ENCODE measurements at regions not wholly inside any gene's neighbourhood (a gene's known extent, or its start where the extent isn't known, plus 50 kb on each side); places are given as distances from the start of the nearest gene placed in this dataset.

GRCh38 chr16:6932871-6933385 lies 399.7 kb upstream of the RBFOX1 start:
- DNase-seq (ENCODE audit: low read depth in 2 of 2): no peak

DNA sequence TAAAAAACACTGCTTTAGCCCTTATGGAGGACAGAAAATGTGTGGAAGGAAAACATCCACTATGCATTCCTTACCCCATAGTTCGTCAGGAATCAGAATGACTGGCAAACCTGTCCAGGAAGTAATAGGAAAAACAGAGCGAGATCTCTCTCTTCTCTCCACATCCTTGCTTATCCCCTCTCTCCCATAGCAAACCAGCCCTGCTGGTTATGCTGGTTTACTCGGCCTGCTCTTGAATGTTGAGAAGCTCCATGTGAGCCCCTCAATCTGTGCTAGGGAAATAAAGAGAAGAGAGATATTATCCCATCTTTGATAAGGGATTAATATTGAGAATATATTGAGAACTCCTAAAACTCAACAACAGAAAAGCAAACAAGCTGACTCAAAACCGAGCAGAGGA lies 402.8 kb upstream of the RBFOX1 start:
- no peak for DNase-seq (ENCODE audit: low read depth in 2 of 2)

DNA sequence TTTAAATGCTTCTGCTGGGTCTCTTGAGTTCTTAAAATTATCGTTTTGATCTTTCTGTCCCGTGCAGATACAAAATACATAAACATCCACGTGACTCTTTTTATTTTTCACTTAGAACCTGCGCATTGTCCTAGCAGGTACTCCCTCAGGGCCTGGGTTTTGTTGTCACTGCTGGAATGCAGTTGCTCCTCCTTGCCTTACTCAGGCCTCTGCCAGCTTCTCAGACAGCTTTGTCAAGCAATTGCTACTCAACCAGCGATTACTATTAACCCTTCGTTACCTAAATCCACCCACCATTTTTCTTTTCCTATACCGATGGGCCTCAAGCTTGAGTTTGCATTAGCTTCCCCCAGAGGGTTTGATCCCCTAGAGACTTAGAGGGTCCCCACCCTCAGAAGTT lies 405.9 kb upstream of the RBFOX1 start:
- DNase-seq (ENCODE audit: low read depth in 2 of 2): no peak

- DNase-seq (ENCODE audit: low read depth in 2 of 2): no peak
These were observed 406.3 kb upstream of the RBFOX1 start for GRCh38 chr16:6926341-6926740.

- DNase-seq (ENCODE audit: low read depth in 2 of 2): no peak
These were observed 414.0 kb upstream of the RBFOX1 start for GRCh38 chr16:6918646-6919045.

GRCh38 chr16:6916946-6917345 lies 415.7 kb upstream of the RBFOX1 start:
- DNase-seq (ENCODE audit: low read depth in 2 of 2): no peak

GRCh38 chr16:6913566-6913965 lies 419.1 kb upstream of the RBFOX1 start:
- no peak for DNase-seq (ENCODE audit: low read depth in 2 of 2)

DNA sequence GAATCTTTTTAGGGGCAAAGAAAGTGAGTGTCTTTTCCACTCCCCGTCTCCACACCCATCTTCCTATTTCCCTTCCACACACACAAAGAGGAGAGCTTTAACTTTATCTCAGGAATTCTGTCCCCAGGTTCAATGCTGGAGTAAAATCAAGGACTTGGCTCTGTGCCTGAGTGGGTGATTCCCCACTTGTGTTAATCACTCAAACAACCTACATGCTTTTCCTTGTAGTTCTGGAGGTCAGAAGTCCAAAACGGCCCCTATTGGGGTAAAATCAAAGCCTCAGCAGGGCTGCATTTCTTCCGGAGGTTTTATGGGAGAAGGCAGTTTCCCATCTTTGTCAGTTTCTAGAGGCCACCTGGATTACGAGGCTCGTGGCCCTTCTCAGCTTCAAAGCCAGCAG lies 422.3 kb upstream of the RBFOX1 start:
- DNase-seq (ENCODE audit: low read depth in 2 of 2): no peak

DNA sequence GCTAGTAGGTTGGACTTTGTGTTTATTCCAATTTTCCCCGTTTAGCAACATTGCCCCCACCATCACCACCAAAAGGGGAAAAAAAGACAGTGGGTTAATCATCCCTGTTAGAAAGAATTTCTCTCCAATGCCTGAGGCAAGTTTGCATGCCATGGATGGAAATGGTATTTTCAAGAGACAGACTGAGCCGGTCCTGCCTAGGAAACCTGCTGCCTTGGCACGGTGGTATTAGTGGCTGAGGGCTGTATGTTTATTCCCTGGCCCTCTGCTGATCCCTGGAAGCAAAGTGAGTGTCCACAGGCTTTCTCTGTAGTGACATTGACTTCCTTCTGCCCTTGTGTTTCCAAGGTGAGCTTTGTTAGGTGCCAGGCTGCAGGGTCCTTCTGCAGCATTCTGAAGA lies 427.0 kb upstream of the RBFOX1 start:
- no peak for DNase-seq (ENCODE audit: low read depth in 2 of 2)

DNA sequence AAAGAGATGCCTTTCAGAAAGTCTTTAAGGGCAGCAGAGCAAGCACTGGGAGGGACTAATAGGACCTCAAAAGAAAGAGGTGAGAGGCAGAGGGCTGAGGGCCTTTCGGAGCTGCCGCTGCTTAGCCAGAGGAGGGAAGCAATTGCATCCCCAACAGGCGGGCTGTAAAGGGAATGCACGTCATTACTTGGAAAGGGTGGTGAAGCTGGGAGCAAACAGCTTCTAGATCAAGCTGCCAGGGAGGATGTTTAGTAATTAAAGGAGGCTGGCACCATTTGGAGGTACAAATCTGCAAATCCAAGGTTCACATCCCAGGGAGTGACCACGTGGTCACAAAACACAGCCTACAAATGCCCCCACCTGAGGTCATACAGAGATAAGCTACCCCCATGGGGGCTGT lies 429.0 kb upstream of the RBFOX1 start:
- no peak for DNase-seq (ENCODE audit: low read depth in 2 of 2)

DNA sequence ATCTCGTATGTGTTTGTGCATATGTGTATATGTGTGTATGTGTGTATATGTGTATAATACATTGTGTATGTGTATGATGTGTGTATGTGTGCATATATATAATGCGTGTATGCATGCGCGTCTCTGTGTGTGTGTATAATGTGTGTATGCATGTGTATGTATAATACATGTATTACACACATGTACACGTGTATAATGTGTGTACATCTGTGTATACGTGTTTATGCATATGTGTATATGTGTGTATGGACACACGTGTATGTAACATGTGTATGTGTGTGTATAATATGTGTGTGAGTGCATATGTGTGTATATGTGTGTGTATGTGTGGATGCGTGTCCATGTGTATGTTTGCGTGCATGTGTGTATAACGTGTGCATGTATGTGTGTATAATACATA lies 433.7 kb upstream of the RBFOX1 start:
- DNase-seq (ENCODE audit: low read depth in 2 of 2): no peak

DNA sequence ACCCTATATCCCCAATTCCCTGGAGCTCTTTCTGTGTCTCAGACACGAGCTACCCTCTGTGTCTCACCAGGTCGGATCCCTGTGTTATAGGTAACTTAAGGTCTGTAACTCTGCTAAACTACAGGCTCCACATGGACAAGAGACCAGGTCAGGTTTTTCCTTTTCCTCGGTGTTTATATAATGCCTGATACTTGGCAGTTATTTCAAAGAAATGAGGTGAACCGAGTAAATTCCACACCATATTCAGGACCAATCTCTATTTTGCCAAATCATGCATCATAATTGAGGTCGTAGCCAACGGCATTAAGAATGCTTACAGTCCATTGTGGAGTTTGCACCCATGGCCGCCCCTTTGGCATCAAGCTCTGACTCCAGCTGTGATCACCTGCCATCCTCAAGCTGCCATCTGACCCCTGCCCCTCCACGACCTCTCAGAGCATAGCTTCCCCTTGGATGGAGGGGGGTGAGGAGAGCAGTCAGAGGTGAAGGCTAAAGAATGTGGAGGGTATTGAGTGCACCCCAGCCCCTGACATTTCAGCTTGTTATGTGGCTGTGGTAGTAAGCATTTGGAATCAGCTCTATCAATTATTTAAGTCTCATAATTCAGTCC lies 434.7 kb upstream of the RBFOX1 start:
- DNase-seq (ENCODE audit: low read depth in 2 of 2): no peak

DNA sequence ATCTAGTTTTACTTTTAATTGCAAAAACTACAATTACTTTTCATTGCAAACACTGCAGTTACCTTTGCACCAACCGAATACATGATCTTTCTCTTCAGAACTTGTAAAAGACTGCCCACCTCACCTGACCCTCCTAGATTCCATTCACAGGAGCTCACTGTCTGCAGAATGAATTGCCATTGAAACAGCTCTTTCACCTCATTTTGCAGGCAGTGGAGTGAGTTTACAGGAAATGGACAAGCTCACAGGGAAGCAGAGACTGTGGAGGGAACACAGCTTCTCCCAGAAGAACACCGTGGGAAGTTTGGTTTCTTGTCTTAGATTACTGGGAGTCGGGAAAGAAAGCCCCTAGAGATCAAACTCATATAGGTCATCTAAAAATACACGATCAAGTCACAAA lies 439.7 kb upstream of the RBFOX1 start:
- DNase-seq (ENCODE audit: low read depth in 2 of 2): no peak

DNA sequence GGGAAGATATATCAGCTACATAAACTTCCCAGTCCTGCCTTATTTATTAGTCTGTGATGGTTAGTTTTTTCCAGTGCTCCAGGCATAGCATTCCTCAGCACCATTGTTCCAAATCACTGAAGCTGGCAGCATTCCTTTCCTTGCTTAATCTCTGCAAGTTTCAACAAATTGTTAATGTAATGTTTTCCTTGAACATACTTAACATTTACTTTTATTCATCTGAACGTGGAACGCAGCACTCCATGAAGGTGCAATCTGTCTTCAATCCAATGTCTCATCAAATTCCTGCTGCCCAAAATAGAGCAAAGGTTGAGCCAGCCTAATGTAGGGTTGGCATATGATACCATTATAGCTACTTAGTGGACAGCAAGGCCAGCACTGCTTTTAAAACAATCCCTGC lies 441.1 kb upstream of the RBFOX1 start:
- DNase-seq (ENCODE audit: low read depth in 2 of 2): no peak

GRCh38 chr16:6888531-6888930 lies 444.1 kb upstream of the RBFOX1 start:
- DNase-seq (ENCODE audit: low read depth in 2 of 2): no peak

GRCh38 chr16:6884002-6884401 lies 448.6 kb upstream of the RBFOX1 start:
- no peak for DNase-seq (ENCODE audit: low read depth in 2 of 2)

- no peak for DNase-seq (ENCODE audit: low read depth in 2 of 2)
These were observed 452.4 kb upstream of the RBFOX1 start for GRCh38 chr16:6880263-6880662.

- no peak for DNase-seq (ENCODE audit: low read depth in 2 of 2)
These were observed 468.0 kb upstream of the RBFOX1 start for GRCh38 chr16:6864671-6865070.

GRCh38 chr16:6864244-6864643 lies 468.4 kb upstream of the RBFOX1 start:
- no peak for DNase-seq (ENCODE audit: low read depth in 2 of 2)

- DNase-seq (ENCODE audit: low read depth in 2 of 2): no peak
These were observed 469.5 kb upstream of the RBFOX1 start for GRCh38 chr16:6863135-6863534.

DNA sequence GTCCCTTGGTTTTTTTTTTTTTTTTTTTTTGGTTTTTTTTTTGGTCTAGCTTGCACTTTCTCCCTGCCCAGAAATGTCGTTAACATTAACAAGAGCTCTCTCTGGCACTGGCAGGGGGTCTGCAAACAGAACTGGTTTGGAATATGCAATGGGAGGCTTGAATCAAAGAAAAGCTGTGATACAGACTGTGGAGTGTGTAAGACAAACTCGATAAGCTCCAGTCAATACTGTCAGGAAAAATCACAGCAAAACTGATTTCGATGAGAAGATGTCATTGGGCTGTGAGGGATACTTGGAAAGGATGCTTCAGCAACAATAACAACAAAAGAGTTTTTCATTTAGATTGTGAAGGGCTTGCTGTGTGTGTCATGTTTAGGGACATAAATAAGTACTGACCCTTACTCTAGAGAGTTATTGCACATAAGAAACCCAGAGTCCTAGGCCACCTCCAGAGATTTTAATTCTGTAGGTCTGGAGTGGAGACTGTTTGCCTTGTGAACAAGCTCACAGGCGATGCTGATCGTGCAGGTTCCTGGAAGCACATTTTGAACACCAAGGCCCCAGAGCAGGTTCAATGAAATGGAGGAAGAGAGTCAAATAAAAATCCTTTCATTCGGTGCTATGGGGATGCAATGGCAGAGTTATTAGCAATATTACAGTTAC lies 470.7 kb upstream of the RBFOX1 start:
- DNase-seq (ENCODE audit: low read depth in 2 of 2): no peak

GRCh38 chr16:6861135-6861814 lies 471.4 kb upstream of the RBFOX1 start:
- no peak for DNase-seq (ENCODE audit: low read depth in 2 of 2)

- no peak for DNase-seq (ENCODE audit: low read depth in 2 of 2)
These were observed 475.1 kb upstream of the RBFOX1 start for GRCh38 chr16:6857575-6857974.
